GM12892 (cell line): ENCODE measurements at regions not wholly inside any gene's neighbourhood (a gene's known extent, or its start where the extent isn't known, plus 50 kb on each side); places are given as distances from the start of the nearest gene placed in this dataset.

Source experiments
- POLR2A ChIP-seq: IDR thresholded peaks from 2 replicates; pipeline ENCODE4 v1.6.1; 2011; ENCODE audit warnings: low read depth, low read length, control low read depth
- POLR2AphosphoS5 ChIP-seq: IDR thresholded peaks from 2 replicates; pipeline ENCODE4 v1.6.1; 2011; ENCODE audit warnings: low read depth, low read length, control low read depth
- TAF1 ChIP-seq: IDR thresholded peaks from 2 replicates; pipeline ENCODE4 v1.6.1; 2011; ENCODE audit warnings: low read depth, mild to moderate bottlenecking, control low read depth, low read length, borderline replicate concordance

DNA sequence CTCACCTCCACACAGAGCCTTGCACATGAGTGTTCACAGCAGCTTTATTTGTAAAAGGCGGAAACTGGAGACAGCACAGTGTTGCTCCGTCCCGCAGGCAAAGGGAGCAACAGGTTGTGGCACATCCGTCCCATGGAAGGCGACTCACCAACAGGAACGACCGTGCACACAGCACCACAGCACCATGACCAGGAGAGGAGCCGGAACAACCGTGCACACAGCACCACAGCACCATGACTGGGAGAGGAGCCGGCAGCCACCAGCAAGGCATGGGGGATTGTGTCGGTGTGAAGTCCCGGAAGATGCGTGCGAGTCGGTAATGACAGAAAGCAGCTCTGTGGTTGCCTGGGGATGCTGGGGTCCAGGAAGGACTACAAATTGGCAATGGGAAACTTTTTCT, 158.5 kb downstream of the C9orf50 start:
- TF ChIP-seq POLR2A (no peak), TAF1 (no peak), POLR2AphosphoS5 (no peak)
